Endothelial cell of umbilical vein (primary cell): ENCODE measurements at regions not wholly inside any gene's neighbourhood (a gene's known extent, or its start where the extent isn't known, plus 50 kb on each side); places are given as distances from the start of the nearest gene placed in this dataset.

Experiments used
- BruUV-seq: library from RNA; stranded (reverse); fragments of 400-500 nt; replicated peaks from 2 replicates; lab custom pipeline; 2021; lab: Mats Ljungman, UMichigan
- CTCF ChIA-PET: fragments of 300-600, 350-600 bp; sonication (Branson Sonifier 250); formaldehyde crosslinking; loops from one replicate; lab custom pipeline; 2021; ENCODE audit warnings: antibody characterized with exemption, inconsistent platforms; lab: Charles Lee
- POLR2A ChIA-PET: fragments of 300-600, 350-600 bp; sonication (Branson Sonifier 250); formaldehyde crosslinking; loops from one replicate; lab custom pipeline; 2021; ENCODE audit warnings: antibody characterized with exemption, inconsistent platforms; lab: Charles Lee
- DNase-seq: peaks from one replicate; pipeline ENCODE4 v3.0.0-alpha.2; 2011; ENCODE audit warnings: low read depth, low spot score
- FAIRE-seq: peaks from 2 replicates; lab custom pipeline; 2011; peaks lifted over from hg19 to GRCh38; lab: Jason Lieb, UNC
- H2AFZ ChIP-seq: 2 replicates; pipeline ENCODE4 v1.6.0; 2012; ENCODE audit warnings: low read depth, low read length, control low read depth, inconsistent platforms
- H3K27ac ChIP-seq: 2 replicates; pipeline ENCODE4 v1.5.1; 2011; ENCODE audit warnings: low read depth, mild to moderate bottlenecking, control low read depth, low read length, moderate library complexity; ENCODE audit not compliant: insufficient read depth
- H3K27me3 ChIP-seq, 2 experiments: 2 replicates each; pipeline versions ENCODE4 v1.6.0 to v1.6.1; 2011; ENCODE audit warnings: low read length in 2 of 2, mixed read lengths in 1 of 2; ENCODE audit not compliant: control insufficient read depth in 2 of 2, insufficient read depth in 2 of 2
- H3K36me3 ChIP-seq, 2 experiments: 2 replicates in 1 of 2; 3 replicates in 1 of 2; pipeline ENCODE4 v1.5.1; 2011; ENCODE audit warnings: low read length in 2 of 2, mild to moderate bottlenecking in 1 of 2, moderate library complexity in 1 of 2; ENCODE audit not compliant: control insufficient read depth in 2 of 2, insufficient read depth in 2 of 2; ENCODE audit errors: extremely low read depth in 1 of 2
- H3K4me1 ChIP-seq: 3 replicates; pipeline ENCODE4 v1.5.1; 2011; ENCODE audit warnings: mild to moderate bottlenecking, low read length; ENCODE audit not compliant: control insufficient read depth, insufficient read depth; ENCODE audit errors: extremely low read depth
- H3K4me2 ChIP-seq: 2 replicates; pipeline ENCODE4 v1.6.1; 2011; ENCODE audit warnings: low read length, control low read depth, mixed read lengths; ENCODE audit not compliant: insufficient read depth
- H3K4me3 ChIP-seq, 3 experiments: fragments of 200-600 bp in 1 of 3; sonication (generic), shearing (Covaris generic) in 1 of 3; replicated peaks in 1 of 3; 2 replicates each; pipeline ENCODE4 v1.5.1; 2011 to 2016; ENCODE audit warnings: control low read depth in 3 of 3, low read length in 3 of 3, mild to moderate bottlenecking in 2 of 3, inconsistent platforms in 1 of 3, low read depth in 1 of 3, moderate library complexity in 1 of 3; ENCODE audit not compliant: insufficient read depth in 1 of 3
- H3K79me2 ChIP-seq: 2 replicates; pipeline ENCODE4 v1.6.0; 2012; ENCODE audit warnings: low read length, inconsistent platforms; ENCODE audit not compliant: control insufficient read depth, insufficient read depth
- H3K9ac ChIP-seq: replicated peaks from 2 replicates; pipeline ENCODE3; 2011; ENCODE audit warnings: low read length, control low read depth; ENCODE audit not compliant: insufficient read depth; ENCODE audit errors: extremely low read depth
- H3K9me1 ChIP-seq: replicated peaks from 3 replicates; pipeline ENCODE4 v1.6.0; 2011; ENCODE audit warnings: mild to moderate bottlenecking, low read length; ENCODE audit not compliant: control insufficient read depth, insufficient read depth; ENCODE audit errors: extremely low read depth
- H3K9me3 ChIP-seq: replicated peaks from 2 replicates; pipeline ENCODE4 v1.5.1; 2012; ENCODE audit warnings: low read length, inconsistent platforms; ENCODE audit not compliant: control insufficient read depth, insufficient read depth
- H4K20me1 ChIP-seq: replicated peaks from 2 replicates; pipeline ENCODE3; 2011; ENCODE audit warnings: mild to moderate bottlenecking, low read length; ENCODE audit not compliant: control insufficient read depth, insufficient read depth; ENCODE audit errors: extremely low read depth
- EZH2 ChIP-seq: IDR thresholded peaks from 2 replicates; pipeline ENCODE4 v1.6.1; 2012; ENCODE audit warnings: borderline replicate concordance, low read depth, mild to moderate bottlenecking, moderate library complexity, low read length, inconsistent platforms; ENCODE audit not compliant: severe bottlenecking
- FOS ChIP-seq: IDR thresholded peaks from 2 replicates; pipeline ENCODE4 v1.6.1; 2011; ENCODE audit warnings: mild to moderate bottlenecking, low read length, moderate library complexity, borderline replicate concordance; ENCODE audit not compliant: insufficient read depth
- JUN ChIP-seq: IDR thresholded peaks from 2 replicates; pipeline ENCODE4 v1.6.1; 2011; ENCODE audit warnings: borderline replicate concordance, low read depth; ENCODE audit not compliant: insufficient read length, insufficient read depth
- POLR2A ChIP-seq: IDR thresholded peaks from 2 replicates; pipeline ENCODE4 v1.6.1; 2012; ENCODE audit warnings: low read depth, mild to moderate bottlenecking, control low read depth, low read length
- POLR2AphosphoS5 ChIP-seq: IDR thresholded peaks from 2 replicates; pipeline ENCODE4 v1.6.1; 2012; ENCODE audit warnings: low read depth, mild to moderate bottlenecking, control low read depth, low read length, moderate library complexity; ENCODE audit not compliant: insufficient read depth
- dilution Hi-C: fragments of 300-500 bp; cut with MboI; formaldehyde crosslinking; loops from one replicate; pipeline ENCODE4 v1.15.0; 2019; ENCODE audit warnings: low sequenced_read_pairs; ENCODE audit not compliant: extremely low pct_ligation_motif_present
- intact Hi-C: fragments of 100-400 bp; cut with micrococcal nuclease; formaldehyde crosslinking; loops from one replicate; pipeline ENCODE4 v1.10.0; 2022
- TF ChIP-seq, protein P1 (sequence below): IDR thresholded peaks from 2 replicates; pipeline ENCODE4 v1.6.1; 2011; ENCODE audit not compliant: insufficient read depth, insufficient read length
- TF ChIP-seq, protein P2 (sequence below), 2 donors: IDR thresholded peaks; 1 replicate in 1 of 2; 2 replicates in 1 of 2; pipeline ENCODE4 v1.5.1; 2011; ENCODE audit warnings: low read length in 2 of 2, mild to moderate bottlenecking in 2 of 2, moderate library complexity in 2 of 2, control low read depth in 1 of 2, inconsistent platforms in 1 of 2, low read depth in 1 of 2; ENCODE audit not compliant: insufficient read depth in 1 of 2; ENCODE audit errors: extremely low read depth in 1 of 2

GRCh38 chr1:81408419-81408818 lies 392.3 kb upstream of the ADGRL2 start:
- H3K79me2 ChIP-seq = no peaks in the 10 kb centered on the region
- H4K20me1 ChIP-seq = no peaks in the 10 kb centered on the region
- dilution Hi-C loops (no loop called here), intact Hi-C loops (no loop called here)
- no peak overlapping the region for H3K27ac ChIP-seq
- BruUV-seq = no TSS peak
- no peaks in the 10 kb centered on the region for H3K9me3 ChIP-seq
- no peaks in the 10 kb centered on the region for H3K4me1 ChIP-seq
- H3K9me1 ChIP-seq = no peaks in the 10 kb centered on the region
- H3K27me3 ChIP-seq = no peaks in the 10 kb centered on the region
- TF ChIP-seq JUN (no peak), POLR2A (no peak), POLR2AphosphoS5 (no peak), FOS (no peak), EZH2 (no peak)
- TF ChIP-seq, protein P1, sequence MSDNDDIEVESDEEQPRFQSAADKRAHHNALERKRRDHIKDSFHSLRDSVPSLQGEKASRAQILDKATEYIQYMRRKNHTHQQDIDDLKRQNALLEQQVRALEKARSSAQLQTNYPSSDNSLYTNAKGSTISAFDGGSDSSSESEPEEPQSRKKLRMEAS = no peak
- TF ChIP-seq, protein P2, sequence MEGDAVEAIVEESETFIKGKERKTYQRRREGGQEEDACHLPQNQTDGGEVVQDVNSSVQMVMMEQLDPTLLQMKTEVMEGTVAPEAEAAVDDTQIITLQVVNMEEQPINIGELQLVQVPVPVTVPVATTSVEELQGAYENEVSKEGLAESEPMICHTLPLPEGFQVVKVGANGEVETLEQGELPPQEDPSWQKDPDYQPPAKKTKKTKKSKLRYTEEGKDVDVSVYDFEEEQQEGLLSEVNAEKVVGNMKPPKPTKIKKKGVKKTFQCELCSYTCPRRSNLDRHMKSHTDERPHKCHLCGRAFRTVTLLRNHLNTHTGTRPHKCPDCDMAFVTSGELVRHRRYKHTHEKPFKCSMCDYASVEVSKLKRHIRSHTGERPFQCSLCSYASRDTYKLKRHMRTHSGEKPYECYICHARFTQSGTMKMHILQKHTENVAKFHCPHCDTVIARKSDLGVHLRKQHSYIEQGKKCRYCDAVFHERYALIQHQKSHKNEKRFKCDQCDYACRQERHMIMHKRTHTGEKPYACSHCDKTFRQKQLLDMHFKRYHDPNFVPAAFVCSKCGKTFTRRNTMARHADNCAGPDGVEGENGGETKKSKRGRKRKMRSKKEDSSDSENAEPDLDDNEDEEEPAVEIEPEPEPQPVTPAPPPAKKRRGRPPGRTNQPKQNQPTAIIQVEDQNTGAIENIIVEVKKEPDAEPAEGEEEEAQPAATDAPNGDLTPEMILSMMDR (IDR thresholded peaks at IDR 0.05; ENCODE audit: extremely low read depth in 1 of 2, insufficient read depth in 1 of 2, low read depth in 1 of 2, low read length in 2 of 2) = no peak
- no peak overlapping the region for H3K9ac ChIP-seq
- H2AFZ ChIP-seq = no peak overlapping the region
- no peak overlapping the region for H3K4me2 ChIP-seq
- no peak for DNase-seq
- H3K36me3 ChIP-seq = no peaks in the 10 kb centered on the region
- no peak for FAIRE-seq
- ChIA-PET POLR2A (no interaction called here), CTCF (no interaction called here)
- no peak overlapping the region for H3K4me3 ChIP-seq
